ENCODE measurements at regions not wholly inside any gene's neighbourhood (a gene's known extent, or its start where the extent isn't known, plus 50 kb on each side); places are given as distances from the start of the nearest gene placed in this dataset.

DNA sequence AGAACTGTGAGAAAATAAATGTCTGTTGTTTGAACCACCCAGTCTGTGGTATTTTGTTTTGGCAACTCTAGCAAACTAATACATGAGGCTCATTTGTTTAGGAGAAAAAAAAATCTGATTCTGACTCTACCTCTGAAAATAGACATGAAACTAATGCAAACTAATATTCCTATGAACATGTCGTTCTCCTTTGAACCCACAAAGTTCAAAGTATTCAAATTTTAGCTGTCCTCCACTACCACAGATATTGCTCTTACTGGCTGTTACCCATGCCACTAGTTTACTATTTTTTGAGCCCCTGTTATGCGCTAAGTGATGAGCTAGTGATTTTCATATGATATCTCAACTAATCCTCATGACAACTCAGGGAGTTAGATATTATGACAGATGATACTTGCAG, 58.8 kb upstream of the ZNF804B start:
- DNase-seq: no peak

DNA sequence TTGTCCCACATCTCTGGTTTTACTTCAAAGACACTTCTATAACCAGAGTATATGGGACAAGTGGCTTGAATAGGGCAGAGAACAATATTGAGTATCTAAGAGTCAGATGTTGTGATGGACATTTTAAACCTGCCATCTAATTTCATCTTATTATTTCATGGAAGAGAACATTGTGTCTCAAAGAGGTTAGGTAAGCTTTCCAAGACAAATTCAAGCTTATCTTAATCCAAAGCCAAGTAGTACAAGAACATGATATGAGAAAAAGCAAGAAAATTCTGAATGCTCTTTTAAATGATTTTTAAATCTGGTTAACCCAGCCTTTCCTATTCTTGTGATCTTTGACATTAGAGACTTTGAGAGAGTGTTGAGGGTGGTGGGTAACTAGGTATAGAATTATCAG, 65.3 kb upstream of the ZNF804B start:
- DNase-seq: no peak

DNA sequence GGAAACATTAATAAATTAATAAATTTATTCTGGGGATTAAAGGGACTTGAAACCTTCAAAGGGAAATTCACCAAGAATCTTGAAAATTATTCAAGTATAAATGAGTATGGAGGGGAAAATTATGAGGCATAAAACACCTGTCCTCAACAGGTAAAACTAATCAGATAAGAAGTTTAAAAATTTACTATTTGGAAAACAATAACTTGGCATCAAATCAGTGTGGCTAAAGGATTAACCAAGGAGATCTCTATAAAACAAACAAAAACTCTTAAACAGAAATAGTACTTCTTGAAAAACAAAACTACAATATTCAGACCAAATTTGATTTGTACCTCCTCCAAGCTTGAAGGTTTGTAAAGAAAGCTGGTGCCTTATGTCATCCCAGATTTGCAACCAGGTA, 66.4 kb upstream of the ZNF804B start:
- no peak for DNase-seq

DNA sequence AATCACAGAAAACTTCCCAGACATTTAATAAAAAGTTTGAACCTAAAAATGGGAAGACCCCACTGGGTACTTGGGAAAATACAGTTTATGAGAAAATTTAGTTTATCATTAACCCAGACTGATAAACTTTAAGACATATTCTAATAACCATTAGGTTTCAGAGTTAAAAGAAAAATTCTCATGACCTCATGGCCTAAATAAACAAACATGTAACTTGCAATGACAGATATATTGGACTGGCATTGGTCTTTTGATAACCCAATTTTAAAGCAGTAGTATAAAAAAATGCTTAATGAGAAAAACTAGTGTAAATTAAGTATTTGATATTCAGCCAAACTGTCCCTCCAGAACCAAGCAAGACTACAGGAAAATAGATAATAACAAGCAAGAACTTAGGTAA, 67.0 kb upstream of the ZNF804B start:
- no peak for DNase-seq

DNA sequence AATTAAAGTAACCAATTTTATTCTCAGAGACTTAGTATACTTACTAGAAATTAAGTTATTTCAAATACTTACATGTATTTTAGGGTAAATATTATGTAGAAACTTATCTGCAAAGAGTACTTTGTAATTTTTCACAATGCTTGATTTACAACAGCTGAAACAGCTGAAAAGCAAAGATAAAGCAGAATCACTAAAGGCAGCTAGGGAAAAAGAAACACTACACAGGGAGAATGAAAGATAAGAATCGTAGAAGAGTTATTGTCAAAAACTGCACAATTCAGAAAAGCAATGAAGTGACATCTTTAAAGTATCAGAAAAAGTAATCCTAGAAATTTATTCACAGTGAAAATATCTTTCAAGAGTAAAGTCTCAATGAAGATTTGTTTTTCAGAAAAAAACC, 69.7 kb upstream of the ZNF804B start:
- DNase-seq: no peak

DNA sequence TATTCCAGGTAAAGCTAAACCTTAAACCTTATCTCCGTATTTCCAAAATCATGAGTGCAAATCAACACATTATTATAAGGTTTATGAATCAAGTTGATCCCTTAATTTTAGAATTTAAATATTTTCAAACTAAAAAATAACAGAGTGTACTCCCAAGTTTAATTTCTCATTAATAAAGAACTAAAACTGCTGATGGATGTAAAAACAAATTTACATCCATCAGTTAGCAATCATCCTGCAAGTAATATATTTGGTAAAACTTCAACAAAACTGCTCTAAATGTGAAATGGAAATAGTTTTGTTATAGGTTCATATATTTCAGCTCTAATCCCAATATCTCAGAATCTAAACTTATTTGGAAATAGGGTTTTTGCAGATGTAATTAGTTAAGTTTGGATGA, 71.3 kb upstream of the ZNF804B start:
- no peak for DNase-seq

DNA sequence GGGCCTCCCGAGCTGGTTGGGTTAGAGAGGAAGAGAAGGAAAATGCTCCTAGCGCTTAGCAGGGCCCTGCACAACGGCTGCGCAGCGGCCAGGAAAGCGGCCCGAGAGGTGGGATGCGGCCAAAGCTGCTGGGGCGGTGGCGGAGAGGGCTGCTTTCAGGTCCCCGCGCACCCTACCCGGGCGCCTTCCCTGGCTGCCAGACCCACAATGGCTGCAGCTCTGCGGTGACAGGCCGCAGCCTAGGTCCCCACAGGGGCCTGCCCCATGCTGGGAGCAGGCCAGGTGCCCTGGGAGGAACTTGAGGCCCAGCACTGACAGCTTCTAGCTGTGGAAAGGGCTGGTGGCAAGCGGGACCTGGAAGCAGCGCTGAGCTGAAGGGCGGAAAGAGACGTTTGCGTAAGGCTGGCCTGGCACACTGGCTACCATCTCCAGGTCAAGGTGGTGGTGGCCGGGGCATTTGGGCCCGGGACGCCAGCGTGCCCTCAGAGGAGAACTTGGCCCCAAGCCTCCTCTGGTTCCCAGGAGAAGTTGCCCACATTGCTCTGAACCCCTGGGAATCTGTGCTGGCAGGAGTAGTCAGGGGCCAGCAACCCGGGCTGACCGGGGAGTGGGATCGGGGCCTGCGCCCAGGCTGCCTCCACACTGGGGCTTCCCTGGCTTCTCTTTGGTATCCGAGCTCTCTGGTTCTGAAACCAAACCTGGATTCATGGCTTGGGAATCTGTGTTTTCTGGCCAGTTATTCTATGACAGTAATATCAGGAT, 72.9 kb upstream of the ZNF804B start:
- no peak for DNase-seq

DNA sequence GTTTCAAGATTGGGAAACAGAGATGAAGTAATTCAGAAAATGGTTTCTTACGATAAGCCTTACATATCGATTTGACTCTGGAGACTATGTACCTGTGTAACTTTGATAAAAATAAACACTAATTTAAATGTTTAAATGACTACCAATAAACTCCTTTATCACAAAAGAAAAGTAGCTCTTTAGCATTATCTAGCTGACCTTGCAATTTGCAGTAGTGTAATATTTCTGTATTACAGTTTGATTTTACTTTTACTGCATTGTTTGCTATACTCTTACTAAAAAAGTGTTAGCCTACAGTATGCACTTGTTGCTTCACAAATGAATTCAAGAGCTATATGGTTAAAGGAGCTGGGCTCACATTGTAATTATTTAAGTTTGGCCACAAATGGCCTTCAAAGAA, 77.8 kb upstream of the ZNF804B start:
- no peak for DNase-seq

DNA sequence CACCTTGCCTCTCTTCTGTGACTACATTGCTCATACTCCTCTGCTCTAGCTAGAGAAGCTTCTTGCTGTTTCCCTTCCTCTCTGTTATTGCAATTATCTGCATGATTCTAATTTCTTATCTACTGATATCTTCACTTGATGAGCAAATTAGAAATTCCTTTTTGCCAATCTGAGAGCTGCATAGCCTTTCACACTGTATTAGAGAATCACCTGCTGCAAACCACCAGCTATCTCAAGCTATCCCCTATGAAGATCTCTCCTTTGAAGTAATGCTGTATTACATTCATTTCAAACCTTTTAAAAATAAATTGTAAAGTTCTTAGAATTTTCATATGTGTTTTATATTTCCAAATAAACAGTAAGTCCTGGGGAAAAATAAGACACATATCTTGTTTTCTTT, 89.0 kb upstream of the ZNF804B start:
- no peak for DNase-seq

DNA sequence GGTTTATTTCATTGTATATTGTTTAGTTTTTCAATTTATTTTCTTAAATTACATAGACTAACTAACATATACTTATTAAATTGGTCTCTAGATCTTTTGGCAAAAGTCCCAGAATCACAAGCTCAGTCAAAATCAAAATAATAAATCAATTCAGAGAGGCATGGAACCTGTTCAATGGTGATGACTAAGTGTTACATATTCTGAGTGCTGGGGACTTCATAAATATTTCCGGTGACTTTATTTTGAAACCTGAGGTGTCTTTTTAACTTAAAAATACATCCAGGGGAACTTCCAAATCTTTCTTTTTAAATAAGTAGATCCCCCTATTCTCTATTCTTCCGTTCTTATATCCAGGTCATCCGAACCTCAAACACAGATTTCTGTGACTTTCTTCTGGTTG, 89.6 kb upstream of the ZNF804B start:
- DNase-seq: no peak

DNA sequence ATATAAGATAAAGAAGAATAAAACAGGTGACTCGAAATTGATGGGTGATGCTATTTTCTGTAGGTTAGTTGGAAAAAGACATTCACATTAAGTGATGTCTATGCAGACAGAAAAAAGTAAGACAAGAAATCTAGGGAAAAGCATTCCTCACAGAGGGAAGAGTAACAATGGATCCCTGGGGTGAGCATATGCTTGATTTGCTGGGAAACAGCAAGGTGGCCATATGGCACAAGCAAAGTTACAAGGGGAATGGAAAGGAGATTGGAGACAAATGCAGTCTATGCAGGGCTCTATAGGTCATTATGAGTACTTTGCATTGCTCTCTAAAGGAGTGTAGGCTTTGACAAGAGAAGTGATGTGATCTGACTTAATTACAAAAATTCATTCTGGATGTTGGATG, 90.9 kb upstream of the ZNF804B start:
- DNase-seq: no peak

DNA sequence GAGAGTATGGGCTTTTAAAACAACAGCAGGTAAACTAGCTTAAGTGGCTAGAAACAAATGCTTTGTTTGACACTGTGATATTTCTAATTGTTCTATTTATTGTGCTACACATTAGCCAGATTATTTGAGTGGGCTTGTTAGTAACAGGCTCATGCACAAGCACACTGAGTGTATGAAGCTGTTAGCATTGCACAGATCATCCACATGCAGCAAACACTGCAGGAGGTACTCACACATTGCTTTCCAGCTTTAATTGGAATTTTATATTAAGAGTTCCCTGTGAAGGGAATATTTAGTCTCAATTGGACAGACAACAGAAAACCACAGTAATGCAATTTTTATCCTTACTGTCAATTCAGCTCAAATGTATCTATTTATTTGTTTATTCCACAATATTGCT, 92.9 kb upstream of the ZNF804B start:
- no peak for DNase-seq

DNA sequence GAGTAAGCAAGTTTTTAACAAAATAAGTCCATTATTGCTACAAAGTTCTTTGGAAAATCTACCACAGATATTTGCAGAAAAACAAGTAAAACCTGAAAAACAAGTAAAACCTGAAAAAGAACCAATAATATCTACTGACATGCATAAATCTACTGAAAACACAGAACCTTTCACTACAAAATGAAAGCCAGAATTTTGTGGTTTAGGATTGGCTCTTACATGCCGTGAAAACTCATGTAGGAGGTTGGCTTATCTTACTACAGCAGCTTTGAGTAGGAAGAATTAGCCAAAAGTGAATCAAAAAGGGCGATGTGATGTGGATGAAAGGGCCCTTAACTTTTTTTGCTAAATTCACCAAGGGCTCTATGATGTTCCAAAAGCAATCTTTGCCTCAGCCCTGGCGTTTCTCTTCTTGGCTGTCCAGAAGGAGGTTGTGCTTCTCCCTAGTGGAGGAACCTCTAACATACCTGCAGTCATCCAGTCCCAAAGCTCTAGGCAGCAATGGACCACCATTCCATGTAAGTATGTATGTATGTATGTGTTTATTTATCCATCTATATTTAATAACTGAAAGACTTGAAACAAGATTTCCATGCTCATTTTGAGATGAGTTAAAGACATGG, 93.5 kb upstream of the ZNF804B start:
- DNase-seq: no peak

DNA sequence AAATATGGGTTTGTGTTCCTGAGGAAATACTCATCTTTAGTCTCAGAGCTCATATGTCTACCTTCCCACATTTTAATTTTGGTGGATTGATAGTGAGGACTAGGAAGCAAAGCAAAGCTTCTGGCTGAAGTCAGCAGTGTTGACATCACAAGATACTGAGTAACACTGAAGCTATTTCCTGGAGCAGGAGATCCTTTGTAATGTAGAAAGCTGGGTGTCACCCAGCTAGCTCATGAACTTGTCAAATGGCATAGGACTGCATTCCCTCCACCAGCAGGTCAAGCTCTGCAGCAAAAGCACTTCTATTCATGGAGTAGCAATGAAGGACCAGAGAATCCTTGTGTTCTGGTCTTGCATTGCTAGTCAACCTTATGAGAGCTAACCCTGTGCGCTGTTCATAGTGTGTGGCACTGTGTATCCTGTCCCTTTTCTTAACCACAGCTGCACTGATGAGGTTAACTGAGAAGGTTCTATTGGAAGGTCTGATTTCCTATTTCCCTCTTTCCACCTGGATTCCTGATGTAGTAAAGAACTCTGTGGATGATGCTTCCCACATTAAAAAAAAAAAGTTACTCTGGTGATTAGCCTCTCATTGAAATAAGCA, 94.8 kb upstream of the ZNF804B start:
- no peak for DNase-seq

DNA sequence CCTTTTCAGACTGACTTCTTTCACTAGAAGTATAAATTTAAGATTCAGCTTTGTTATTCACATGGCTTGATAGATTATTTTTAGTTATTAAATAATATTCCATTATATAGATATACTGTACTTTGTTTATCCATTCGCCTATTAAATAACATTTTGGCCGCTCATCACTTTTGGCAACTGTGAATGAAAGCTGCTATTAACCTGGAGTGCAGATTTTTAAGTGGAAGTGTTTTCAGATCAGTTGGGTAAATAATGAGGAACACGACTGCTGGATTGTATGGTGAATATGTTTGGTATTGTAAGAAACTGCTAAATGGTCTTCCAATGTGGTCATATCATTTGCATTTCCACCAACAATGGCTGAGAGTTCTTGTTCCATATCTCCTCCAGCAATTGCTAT, 97.6 kb upstream of the ZNF804B start:
- DNase-seq: no peak

DNA sequence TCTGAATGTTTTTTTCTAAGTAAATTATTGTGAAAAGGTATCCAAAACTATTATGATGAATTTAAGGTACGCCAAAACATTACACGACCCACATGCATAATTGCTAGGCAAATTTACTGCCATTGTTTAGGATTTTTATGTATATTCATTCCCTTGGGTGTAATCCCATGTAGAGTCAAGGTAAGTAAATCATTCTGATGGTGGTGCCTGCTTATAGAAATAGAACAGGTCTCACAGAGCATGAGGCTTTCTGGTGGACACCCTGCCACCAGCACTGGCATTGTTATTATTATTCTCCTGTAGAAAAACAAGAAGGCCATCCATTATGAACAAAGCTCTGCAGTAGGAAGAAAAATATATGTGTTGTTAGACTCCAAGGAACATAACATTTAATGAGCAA, 111.7 kb upstream of the ZNF804B start:
- no peak for DNase-seq

DNA sequence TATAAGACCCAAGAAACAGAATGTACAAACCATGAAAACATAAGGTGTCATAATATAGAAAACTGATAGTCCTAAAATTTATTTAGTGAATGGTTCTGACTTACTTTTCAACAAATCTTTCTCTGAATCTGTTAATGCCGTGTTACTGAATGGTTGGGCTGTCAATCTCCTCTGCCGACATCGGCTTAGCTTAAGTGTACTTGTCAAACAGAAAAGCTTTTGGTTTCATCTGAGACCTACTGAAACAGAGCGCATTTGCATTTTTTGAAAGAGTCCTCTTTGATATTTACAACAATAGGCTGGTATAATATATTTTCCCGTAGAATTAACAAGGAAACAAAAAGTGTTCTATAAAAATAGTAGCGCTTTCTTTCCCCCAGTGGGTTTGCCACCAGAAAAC, 120.9 kb upstream of the ZNF804B start:
- DNase-seq: no peak

DNA sequence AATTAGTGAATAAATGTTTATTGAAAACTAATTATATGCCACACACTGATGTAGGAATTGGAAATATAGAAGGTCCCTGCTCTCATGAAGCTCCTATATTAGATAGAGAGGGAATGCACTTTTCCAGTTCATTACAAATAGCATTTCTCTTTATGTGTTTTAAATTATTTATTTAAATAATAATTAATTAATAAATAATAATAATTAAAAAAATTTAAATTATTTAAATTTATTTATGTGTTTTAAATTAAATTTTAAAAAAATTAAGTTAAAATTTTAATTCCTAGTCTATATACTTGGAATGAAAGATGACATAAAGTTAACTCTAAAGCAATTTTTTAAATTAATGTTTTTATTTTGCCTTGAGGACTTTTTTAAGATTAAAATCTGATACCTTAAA, 121.7 kb upstream of the ZNF804B start:
- DNase-seq: no peak

DNA sequence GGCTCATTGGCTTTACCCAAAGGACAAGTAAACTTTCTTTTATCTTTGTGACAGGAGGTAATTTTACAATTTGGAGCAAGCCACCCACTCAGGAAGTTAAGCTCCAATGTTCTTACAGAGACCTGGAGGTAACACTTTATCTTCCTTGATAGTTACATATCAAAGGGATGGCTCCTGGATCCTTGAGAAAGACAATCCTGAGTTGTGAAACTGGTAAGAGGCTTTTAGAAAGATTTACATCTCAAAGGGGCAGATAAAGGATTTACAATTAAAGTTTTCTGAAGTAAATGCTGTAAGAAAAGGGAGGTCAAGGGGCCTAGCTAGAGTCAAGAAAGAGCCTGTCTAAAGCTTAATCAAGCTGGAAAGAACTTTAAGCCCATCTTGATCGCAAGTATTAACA, 124.4 kb upstream of the ZNF804B start:
- DNase-seq: no peak

DNA sequence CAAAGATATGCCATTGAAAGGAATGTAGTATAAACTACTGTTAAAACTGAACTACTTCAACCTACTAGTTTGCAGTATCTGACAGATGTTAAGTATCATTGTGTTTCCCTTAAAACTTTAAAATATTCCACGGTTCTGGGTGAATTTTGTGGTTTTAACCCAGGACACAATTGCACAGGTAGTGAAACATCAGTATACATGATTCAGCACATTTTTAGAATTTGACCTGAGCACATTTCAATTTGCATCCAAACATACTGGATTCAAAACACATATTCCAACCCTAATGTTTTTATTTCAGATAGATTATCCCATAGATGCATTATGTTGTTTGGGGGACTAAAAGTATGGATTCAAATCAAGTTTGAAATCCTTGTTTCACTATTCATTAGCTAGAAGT, 129.9 kb upstream of the ZNF804B start:
- DNase-seq: no peak

DNA sequence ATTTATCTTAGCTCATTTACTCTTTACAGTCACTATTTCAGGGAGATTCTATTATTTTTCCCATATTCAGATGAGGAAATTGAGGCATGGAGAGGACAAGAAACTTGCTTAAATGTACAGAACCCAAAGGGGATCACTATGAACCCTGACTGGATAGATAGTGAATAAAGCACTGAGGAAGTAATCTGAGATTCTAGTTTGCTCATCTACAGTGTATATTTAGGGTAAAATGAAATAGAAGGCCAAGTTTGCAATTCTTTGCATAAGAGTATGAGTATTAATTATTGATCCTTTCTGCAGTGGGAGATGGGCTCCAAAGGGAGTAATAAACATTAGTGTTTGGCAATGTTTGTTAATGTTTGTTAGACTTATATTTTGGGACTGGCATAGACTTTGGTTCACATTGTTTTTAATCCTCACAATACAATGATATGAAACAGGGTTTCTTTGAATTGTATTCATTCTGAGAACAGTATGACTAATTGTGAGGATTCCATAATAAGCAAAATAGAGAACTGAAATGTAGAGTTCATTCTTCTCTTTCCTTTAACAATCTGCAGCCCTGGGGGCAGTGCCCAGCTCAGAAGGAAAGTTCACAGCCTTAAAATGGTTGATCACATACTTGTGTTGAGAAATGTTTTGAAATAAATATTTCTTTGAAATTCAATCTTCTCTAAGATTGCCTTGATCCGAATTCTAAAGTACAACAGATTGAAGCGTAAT, 131.0 kb upstream of the ZNF804B start:
- no peak for DNase-seq

DNA sequence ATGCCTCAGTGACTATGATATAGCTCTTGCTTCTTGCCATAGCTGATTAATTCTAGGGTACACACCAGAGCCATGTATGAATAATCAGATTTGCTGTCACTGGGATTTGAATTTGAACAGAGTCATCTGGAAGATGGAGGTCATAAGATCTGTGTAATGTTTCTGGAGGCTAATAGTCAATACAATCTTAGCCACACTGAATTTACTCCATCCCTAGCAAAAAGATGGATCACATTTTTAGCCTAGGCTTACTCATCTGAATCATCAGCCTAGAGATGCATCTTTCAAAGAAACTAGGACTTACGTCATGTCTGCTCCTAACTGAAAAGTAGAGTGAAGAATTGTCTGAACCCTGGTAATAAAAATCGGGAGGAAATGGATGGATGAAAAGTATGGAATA, 142.3 kb upstream of the ZNF804B start:
- no peak for DNase-seq

DNA sequence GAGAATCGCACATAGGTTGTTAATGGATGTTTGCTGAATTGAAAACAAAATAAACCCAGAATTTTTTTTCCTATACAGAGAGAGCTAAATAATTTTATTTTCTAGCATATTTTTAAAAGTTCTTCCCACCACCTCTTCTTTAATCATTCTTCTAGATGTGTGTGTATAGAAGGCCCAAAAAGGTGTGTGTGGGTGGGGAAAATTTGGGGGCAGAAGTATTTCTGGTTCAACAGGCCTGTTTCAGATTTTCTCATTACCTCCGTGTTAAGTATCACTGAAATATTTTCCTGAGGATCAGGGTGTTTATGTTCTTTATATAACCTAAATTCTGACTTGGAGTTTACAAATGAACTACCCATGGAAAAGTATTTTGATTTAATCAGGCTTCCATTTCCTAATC, 144.2 kb upstream of the ZNF804B start:
- no peak for DNase-seq

DNA sequence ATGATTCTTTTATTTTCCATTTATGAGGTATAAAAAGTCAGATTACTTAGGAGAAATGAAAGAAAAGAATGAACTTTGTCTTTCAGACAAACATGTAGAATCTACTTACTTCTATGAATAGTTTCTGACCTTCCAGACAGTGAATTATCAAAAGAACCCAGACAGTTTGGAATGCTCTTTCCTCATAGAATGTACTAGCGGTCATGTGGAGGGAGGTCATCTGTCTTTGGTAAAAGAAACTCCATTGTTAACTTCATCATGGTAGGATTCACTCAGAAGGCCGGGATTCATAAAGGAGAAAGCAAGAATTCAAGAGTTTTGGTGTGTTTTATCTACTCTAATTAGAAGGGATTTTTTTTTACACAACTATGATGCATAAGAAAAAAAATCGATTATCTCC, 144.8 kb upstream of the ZNF804B start:
- DNase-seq: no peak
